ENCODE measurements at regions not wholly inside any gene's neighbourhood (a gene's known extent, or its start where the extent isn't known, plus 50 kb on each side); places are given as distances from the start of the nearest gene placed in this dataset.

DNA sequence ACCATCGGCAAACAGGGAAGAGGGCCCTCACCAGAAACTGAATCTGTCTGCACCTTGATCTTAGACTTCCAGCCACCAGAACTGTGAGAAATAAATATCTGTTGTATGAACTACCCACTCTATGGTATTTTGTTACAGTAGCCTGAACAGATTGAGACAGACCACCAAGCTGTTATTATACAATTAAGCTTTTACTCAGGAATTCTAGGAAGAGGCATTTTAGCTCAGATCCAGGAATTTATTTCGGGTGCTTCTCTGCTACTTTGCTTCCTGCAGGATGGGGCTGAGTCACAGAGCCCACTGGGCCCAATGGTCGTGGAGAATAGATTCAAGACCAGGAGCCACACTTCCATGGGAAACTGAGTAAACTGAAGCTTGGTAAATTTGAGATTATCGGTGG lies 145.5 kb upstream of the PFN2 start:
- no peak for DNase-seq

DNA sequence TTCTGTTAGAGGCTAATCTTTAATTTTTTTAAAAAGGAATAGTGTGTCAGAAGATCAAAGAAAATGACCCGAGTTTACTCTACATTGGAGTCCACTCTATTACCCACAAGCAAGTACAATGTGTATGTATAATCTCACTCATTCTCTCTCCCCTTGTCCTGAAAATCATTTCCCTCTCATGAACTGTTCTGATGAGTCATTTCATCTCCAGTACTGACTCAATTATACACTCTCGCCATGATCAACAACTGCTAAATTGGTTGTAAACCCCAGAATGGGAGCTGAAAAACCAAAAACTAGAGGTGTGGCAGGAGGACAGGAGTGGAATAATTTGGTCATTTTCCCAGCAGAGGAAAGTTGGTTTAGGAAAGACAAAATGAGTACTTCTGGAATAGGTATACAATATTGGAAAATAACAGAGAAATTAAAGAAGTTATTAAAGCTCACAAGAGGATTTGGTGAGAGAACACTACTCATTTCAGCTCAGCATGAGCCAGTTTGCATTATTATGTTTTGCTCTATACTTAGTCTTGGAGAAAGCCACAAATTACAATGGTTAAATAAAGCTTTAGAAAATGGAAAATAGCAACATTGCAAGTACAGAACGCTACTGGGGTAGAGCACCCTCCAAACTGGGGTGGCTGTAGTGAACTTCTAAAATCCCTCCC lies 144.3 kb upstream of the PFN2 start:
- no peak for DNase-seq

DNA sequence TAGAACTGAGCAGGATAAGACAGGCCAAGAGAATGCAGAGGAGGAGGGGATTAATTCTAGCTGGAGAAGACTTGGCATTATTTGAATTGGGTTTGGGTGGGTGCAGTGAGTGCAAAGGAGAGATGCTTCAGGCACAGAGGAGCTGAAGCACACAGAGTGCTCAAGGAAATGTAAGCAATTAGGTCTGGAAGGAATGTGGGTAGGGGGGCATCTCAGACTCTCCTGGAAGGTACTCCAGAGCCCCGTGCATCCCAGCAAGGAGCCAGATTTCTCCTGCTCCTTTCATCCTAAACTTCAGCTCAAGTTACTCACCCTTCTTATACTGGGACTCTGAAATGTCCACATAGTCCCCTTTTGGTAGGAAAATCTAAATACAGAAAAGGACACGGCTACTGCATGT lies 143.6 kb upstream of the PFN2 start:
- DNase-seq: no peak

GRCh38 chr3:150110097-150110496 lies 139.4 kb upstream of the PFN2 start:
- no peak for DNase-seq

DNA sequence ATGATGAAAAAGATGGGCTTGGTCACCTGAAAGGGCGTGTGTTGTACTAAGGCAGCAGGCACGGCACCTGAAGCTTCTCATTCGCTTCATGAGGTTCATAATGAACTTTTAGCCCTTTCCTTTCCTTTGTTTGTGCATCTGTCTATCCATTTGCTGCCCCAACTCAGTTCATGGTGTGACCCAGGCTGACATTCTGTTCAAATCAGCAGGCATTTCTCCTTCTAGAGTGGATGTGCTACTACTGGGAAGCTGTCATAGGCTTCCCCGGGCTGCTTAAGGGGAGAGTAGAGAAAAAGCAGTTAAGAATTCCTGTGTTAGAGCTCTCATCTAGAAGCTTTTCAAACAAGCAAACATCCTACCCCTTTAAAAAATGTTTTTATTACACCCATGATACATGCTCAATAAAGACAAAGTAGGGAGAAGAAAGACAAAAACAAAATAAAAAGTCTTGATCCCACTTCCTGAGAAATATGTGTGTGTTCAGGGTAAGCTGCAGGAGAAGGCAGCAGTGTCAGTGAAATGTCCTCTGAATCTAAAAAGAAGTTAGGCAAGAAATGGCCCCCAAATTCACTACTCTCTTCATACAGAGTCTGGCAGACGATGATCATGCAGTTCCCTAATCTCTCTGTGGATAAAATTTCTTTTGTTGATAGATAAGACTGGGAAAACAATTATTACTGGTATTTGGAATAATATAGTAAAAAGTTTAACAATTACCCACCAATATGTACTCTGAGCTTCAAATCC lies 136.9 kb upstream of the PFN2 start:
- DNase-seq: no peak

DNA sequence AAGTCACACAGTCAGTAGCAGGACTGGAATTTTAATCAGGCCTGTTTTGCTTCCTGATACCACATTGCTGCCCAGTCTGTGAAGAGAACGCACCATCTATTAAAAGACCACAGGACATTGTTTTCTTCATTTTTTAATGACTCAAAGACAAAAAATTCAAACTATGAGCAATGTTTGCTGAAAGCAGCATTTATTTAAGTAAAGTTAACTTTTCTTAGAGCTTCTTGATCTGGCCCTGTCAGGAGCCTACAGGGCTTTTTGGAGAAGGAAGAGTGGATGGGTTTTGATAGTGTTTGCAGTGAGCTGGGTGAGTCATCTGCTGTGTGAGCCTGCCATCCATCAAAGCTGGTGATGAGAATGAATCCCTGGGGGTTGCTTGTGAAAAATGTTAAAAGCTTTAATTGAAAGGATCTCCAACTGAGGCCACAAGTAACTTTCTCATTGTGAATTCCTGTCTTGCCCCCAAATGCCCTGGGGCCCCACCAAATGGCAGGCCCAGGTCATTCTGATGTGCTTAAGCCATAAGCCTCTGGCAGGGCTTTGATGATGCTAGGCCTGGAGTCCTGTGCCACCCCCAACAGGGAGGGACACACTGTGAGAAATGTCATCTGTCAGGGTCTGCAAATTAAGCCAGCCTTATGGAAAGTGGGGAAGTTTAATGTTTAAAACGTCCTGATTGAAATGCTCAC lies 136.2 kb upstream of the PFN2 start:
- DNase-seq: no peak

DNA sequence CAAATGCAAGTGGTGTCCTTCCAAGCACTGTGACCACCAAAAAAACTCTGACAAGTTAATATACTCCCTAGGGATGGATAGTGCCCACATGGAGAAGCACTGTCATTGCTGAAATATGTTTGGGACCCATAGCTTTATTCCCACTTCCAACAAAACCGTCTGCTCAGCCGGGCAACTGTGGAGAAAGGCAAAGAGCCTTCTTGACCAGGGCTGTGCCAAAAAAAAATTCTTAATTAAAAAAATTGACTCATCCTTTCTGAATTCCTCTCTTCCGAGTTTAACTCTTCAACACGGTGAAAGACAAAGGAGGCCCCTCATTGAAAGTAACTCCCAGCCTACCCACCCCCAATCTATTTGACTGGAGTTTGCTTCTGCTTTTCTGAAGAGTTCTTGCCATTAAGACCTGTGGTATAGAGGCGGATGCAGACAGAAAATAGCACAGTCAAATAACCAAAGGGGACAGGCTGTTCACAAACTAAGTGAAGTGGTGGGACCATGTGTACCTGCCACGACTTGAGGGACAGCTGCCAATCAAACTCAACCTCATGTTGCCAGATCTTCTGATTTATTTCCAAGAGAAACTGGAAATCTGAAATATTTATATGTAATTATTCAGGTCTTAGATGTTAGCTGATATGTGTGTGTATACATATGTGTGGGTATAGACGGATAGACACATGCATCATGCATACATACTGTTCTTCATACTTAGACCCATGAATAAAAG lies 135.4 kb upstream of the PFN2 start:
- DNase-seq: no peak

- DNase-seq: no peak
Observed at GRCh38 chr3:150105025-150105424, 134.3 kb upstream of the PFN2 start.

GRCh38 chr3:150104564-150104963 lies 133.9 kb upstream of the PFN2 start:
- no peak for DNase-seq

GRCh38 chr3:150101016-150101415 lies 130.3 kb upstream of the PFN2 start:
- no peak for DNase-seq

DNA sequence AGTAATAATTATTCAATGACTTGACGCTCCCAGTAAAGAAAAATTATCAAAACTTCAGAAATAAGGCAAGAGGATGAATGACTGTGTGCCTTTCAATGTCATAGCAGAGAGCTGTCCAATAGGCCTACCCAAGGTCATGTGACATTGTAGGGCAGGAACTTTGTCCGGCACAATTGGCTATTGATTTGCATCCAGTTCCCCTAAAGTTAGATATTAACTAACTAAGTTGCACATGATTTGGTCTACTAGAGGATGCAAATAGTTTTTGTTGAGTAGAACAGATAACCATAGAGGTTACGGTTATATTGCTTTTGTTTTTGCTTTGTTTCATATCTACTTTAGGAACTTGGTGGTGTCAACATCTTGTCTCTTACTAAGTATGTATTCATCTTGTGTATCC lies 127.9 kb upstream of the PFN2 start:
- no peak for DNase-seq

GRCh38 chr3:150097588-150097890 lies 126.8 kb upstream of the PFN2 start:
- no peak for DNase-seq

GRCh38 chr3:150096700-150097587 lies 126.2 kb upstream of the PFN2 start:
- DNase-seq: no peak

DNA sequence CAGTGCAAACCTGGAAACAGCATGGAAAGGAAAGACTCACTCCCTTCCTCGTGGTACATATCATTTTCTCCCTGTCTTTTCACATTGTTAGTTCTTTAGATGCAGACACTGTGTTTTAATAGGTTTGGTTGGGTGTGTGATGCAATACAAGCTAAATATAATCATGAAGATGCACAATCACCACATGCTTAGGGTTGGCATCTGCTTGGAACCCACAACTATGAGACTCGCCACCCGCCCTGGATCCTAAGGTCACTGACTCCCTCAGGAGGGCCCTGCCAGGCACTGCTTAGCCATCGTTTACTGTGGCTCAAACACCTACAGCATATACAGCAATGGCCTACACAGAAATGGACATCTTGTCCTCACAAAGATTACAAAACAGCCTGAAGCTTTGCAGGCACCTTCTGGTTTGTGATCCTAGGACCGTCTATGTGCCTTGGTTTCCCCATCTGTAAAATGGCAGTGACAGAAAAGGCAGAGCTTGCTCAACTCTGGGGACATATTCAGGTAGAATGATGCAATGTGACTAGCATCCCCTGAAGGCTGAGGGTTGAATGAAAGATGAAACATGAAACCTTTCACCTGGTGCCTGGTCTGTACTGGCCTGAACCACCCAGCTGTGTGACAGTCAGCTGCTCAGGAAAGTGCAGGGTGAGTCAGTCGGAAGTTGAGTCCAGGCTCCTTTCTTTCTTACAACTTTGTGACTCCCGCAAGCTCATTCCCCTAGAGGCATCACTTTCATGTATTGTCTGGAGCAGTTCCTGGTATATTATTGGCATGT lies 123.6 kb upstream of the PFN2 start:
- DNase-seq: no peak

GRCh38 chr3:150091626-150092025 lies 120.9 kb upstream of the PFN2 start:
- no peak for DNase-seq

DNA sequence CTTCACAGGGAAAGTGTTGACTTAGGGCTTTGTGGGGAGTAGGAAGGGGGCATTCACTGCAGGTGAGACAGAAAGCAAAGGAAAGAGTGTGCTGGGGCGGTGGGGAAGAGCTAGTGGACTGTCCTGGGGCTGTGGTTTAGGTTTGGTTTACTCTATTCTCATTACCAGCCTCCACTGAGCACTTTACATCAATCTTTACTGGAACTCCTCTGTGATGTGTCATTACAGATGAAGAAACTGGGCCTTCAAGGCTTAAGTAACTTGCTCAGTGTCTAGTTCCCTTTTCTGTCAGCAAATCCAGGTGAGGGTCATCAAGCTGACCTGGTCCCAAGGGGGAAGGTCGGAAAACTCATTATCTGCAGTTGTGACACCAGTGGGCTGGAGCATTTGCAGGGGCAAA lies 120.2 kb upstream of the PFN2 start:
- no peak for DNase-seq

- DNase-seq: no peak
Observed at GRCh38 chr3:150090006-150090405, 119.3 kb upstream of the PFN2 start.

DNA sequence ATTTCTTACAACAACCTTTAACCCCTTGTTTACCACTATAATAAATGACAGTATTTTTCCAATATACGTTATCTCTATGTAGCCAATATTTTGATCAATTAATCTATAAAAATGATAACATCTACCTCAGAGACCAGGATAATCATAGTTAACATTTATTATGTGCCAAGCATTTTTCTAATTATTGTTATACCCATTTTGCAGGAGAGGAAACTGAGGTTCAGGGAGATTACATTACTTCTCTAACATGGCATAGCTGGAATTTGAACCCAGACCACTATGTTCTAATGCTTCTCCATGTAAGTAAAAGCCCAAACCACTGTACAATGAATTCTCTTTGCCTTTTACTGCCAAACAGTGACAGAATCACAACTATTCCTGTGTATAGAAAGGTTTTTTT lies 113.4 kb upstream of the PFN2 start:
- DNase-seq: no peak

DNA sequence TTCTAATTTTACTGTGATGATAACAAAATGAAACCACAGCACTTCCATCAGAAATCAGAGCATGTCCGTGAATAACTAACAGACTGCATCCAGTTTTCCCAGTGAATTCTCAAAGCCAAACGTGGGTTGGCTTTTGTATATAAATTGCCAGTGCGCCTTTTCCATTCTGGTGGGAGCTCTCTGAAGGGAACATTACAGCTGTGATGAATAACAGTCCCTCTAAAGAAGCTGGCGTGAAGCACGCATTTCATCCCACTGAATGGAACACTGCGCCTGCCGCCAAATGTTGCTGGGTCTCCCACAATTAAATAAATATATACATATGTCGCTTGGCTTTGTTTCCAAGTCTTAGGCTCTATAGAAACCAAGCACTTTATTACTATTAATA lies 113.0 kb upstream of the PFN2 start:
- peak; percentile 91 for DNase-seq

GRCh38 chr3:150082898-150083654 lies 112.4 kb upstream of the PFN2 start:
- peak; percentile 45 for DNase-seq

- no peak for DNase-seq
Observed at GRCh38 chr3:150081084-150081483, 110.4 kb upstream of the PFN2 start.
